Hepatocyte (in vitro differentiated cells): ENCODE measurements at regions not wholly inside any gene's neighbourhood (a gene's known extent, or its start where the extent isn't known, plus 50 kb on each side); places are given as distances from the start of the nearest gene placed in this dataset.

ENCODE experiments used
- CTCF ChIP-seq: fragments of 200-600 bp; sonication (generic); IDR thresholded peaks from 2 replicates; pipeline ENCODE4 v1.5.1; 2016; ENCODE audit warnings: antibody characterized with exemption, mild to moderate bottlenecking; ENCODE audit not compliant: poor library complexity
- EZH2 ChIP-seq: fragments of 200-600 bp; sonication (generic); IDR thresholded peaks from 2 replicates; pipeline ENCODE4 v1.6.1; 2016; ENCODE audit warnings: antibody characterized with exemption, mild to moderate bottlenecking, borderline replicate concordance
- EZH2phosphoT487 ChIP-seq: fragments of 200-600 bp; sonication (generic); IDR thresholded peaks from one replicate; pipeline ENCODE4 v1.6.1; 2018; ENCODE audit warnings: antibody characterized with exemption, mild to moderate bottlenecking, low read depth, moderate library complexity; ENCODE audit not compliant: unreplicated experiment, severe bottlenecking

- TF ChIP-seq CTCF: no peak
- TF ChIP-seq EZH2phosphoT487: no peak
- TF ChIP-seq EZH2: no peak
These were observed 374.6 kb downstream of the KIF20B start for GRCh38 chr10:90075995-90076394.
